ENCODE measurements at regions not wholly inside any gene's neighbourhood (a gene's known extent, or its start where the extent isn't known, plus 50 kb on each side); places are given as distances from the start of the nearest gene placed in this dataset.
A peak's percentile ranks its signal among the peaks of the same experiment; 100 is the strongest.

- ChIA-PET CTCF (no interaction called here), POLR2A (no interaction called here)
- TF ChIP-seq SUZ12 (IDR thresholded peaks at IDR 0.05) (no peak), PKNOX1 (IDR thresholded peaks at IDR 0.05) (no peak), FOXM1 (IDR thresholded peaks at IDR 0.05; ENCODE audit: borderline replicate concordance) (no peak), HDGF (IDR thresholded peaks at IDR 0.05; ENCODE audit: borderline replicate concordance) (no peak), ZNF384 (IDR thresholded peaks at IDR 0.05) (no peak), LEF1 (IDR thresholded peaks at IDR 0.05; ENCODE audit: borderline replicate concordance) (no peak), CTBP1 (IDR thresholded peaks at IDR 0.05; ENCODE audit: borderline replicate concordance) (no peak), FOXA1 (IDR thresholded peaks at IDR 0.05) (no peak), SP1 (IDR thresholded peaks at IDR 0.05) (no peak), ELF4 (IDR thresholded peaks at IDR 0.05) (no peak), BHLHE40 (IDR thresholded peaks at IDR 0.05; ENCODE audit: borderline replicate concordance) (no peak), ARNT (IDR thresholded peaks at IDR 0.05) (no peak), TARDBP (IDR thresholded peaks at IDR 0.05) (no peak), FOXK2 (IDR thresholded peaks at IDR 0.05) (no peak), NFRKB (IDR thresholded peaks at IDR 0.05) (no peak), L3MBTL2 (conservative IDR thresholded peaks at IDR 0.05) (no peak)
- DNase-seq (ENCODE audit: extremely low spot score) = no peak
Observed at GRCh38 chr5:61767231-61768080, 435.4 kb downstream of the ZSWIM6 start.

- POLR2A ChIA-PET = no interaction called here
Observed at GRCh38 chr5:61768692-61769281, 436.7 kb downstream of the ZSWIM6 start.

DNA sequence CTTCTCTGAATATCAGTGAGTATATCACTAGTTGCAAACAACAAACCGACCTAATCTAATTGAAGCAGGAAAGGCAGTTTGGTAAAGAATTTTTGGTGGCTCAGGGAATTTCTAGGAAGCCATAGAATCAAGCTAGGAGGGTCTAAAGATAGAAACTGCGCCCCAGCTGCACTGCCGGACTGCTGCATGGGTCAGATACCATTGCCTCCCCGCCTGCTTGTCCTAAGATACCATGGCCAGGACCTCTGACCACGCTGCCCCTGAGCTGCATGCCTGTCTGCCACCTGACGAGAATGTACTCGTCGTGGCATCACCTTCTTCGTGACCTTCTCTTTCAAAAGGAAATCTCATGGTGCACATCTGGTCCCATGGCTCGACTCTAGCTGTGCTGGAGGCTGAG, 439.0 kb downstream of the ZSWIM6 start:
- POLR2A ChIA-PET = no interaction called here
- no peak for TF ChIP-seq CTBP1 (IDR thresholded peaks at IDR 0.05; ENCODE audit: borderline replicate concordance)
- TF ChIP-seq NFRKB (IDR thresholded peaks at IDR 0.05) = no peak
- TF ChIP-seq TARDBP (IDR thresholded peaks at IDR 0.05) = no peak
- no peak for TF ChIP-seq L3MBTL2 (conservative IDR thresholded peaks at IDR 0.05)
- no peak for TF ChIP-seq SP1 (IDR thresholded peaks at IDR 0.05)
- no peak for TF ChIP-seq LEF1 (IDR thresholded peaks at IDR 0.05; ENCODE audit: borderline replicate concordance)
- no peak for TF ChIP-seq SUZ12 (IDR thresholded peaks at IDR 0.05)
- TF ChIP-seq FOXK2 (IDR thresholded peaks at IDR 0.05) = no peak
- TF ChIP-seq FOXA1 (IDR thresholded peaks at IDR 0.05) = no peak
- no peak for TF ChIP-seq PKNOX1 (IDR thresholded peaks at IDR 0.05)
- TF ChIP-seq FOXM1 (IDR thresholded peaks at IDR 0.05; ENCODE audit: borderline replicate concordance) = no peak
- TF ChIP-seq ZNF384 (IDR thresholded peaks at IDR 0.05) = no peak
- TF ChIP-seq ARNT (IDR thresholded peaks at IDR 0.05) = no peak
- TF ChIP-seq BHLHE40 (IDR thresholded peaks at IDR 0.05; ENCODE audit: borderline replicate concordance) = no peak
- TF ChIP-seq HDGF (IDR thresholded peaks at IDR 0.05; ENCODE audit: borderline replicate concordance) = no peak
- TF ChIP-seq ELF4 (IDR thresholded peaks at IDR 0.05) = no peak
- CTCF ChIA-PET = no interaction called here
- no peak for DNase-seq (ENCODE audit: extremely low spot score)

More at GRCh38 chr5:61768692-61769281, 436.7 kb downstream of the ZSWIM6 start:
- CTCF ChIA-PET = interaction anchor here (0.7 kb wide), 1 partner anchor 38 kb away, joined by 3 read pairs; no protein-coding TSS in a partner anchor
- peak; percentile 70 for DNase-seq (ENCODE audit: extremely low spot score)
- TF ChIP-seq CTBP1 (IDR thresholded peaks at IDR 0.05; ENCODE audit: borderline replicate concordance) (no peak), FOXM1 (IDR thresholded peaks at IDR 0.05; ENCODE audit: borderline replicate concordance) (no peak), FOXK2 (IDR thresholded peaks at IDR 0.05) (no peak), ELF4 (IDR thresholded peaks at IDR 0.05) (no peak), LEF1 (IDR thresholded peaks at IDR 0.05; ENCODE audit: borderline replicate concordance) (no peak), HDGF (IDR thresholded peaks at IDR 0.05; ENCODE audit: borderline replicate concordance) (no peak), PKNOX1 (IDR thresholded peaks at IDR 0.05) (no peak)

DNA sequence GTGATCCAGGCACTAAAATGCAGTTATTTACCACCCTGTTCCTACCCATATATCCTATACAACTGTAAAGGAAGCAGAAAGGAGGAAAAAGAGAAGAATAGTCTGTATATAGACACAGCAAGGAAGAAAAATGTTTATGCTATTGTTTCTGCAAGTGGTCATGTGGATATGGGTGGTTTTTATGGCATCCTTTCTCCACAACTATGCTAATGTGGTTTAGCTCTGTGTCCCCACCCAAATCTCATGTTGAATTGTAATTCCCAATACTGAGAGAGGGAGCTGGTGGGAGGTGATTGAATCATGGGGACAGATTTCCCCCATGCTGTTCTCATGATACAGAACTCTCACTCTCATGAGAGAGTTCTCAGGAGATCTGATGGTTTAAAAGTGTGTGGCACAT, 439.8 kb downstream of the ZSWIM6 start:
- ChIA-PET POLR2A (no interaction called here), CTCF (no interaction called here)
- no peak for DNase-seq (ENCODE audit: extremely low spot score)
- TF ChIP-seq SUZ12 (IDR thresholded peaks at IDR 0.05) (no peak), ELF4 (IDR thresholded peaks at IDR 0.05) (no peak), PKNOX1 (IDR thresholded peaks at IDR 0.05) (no peak), FOXM1 (IDR thresholded peaks at IDR 0.05; ENCODE audit: borderline replicate concordance) (no peak), FOXA1 (IDR thresholded peaks at IDR 0.05) (no peak), NFRKB (IDR thresholded peaks at IDR 0.05) (no peak), SP1 (IDR thresholded peaks at IDR 0.05) (no peak), HDGF (IDR thresholded peaks at IDR 0.05; ENCODE audit: borderline replicate concordance) (no peak), CTBP1 (IDR thresholded peaks at IDR 0.05; ENCODE audit: borderline replicate concordance) (no peak), TARDBP (IDR thresholded peaks at IDR 0.05) (no peak), BHLHE40 (IDR thresholded peaks at IDR 0.05; ENCODE audit: borderline replicate concordance) (no peak), ZNF384 (IDR thresholded peaks at IDR 0.05) (no peak)

DNA sequence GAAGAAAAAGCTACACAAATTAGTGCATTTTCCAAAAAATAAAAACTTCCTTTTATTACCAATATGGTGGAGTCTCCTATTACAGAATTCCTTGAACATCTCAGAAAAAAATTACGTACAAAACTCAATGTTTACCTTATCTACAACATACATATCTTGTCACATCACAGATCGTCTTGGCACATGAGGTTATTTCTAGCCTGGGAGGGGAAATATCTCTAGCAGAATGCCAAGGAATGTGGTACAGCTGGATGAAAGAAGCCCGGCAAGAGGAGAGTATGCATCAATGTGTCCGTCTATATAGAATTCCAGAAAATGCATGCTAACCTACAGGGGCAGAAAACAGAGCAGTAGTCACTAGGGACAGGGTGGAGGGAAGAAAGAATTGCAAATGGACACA, 443.8 kb downstream of the ZSWIM6 start:
- no peak for TF ChIP-seq HDGF (IDR thresholded peaks at IDR 0.05; ENCODE audit: borderline replicate concordance)
- TF ChIP-seq ARNT (IDR thresholded peaks at IDR 0.05) = no peak
- TF ChIP-seq TARDBP (IDR thresholded peaks at IDR 0.05) = no peak
- TF ChIP-seq FOXK2 (IDR thresholded peaks at IDR 0.05) = no peak
- TF ChIP-seq SUZ12 (IDR thresholded peaks at IDR 0.05) = no peak
- no peak for TF ChIP-seq L3MBTL2 (conservative IDR thresholded peaks at IDR 0.05)
- no peak for TF ChIP-seq LEF1 (IDR thresholded peaks at IDR 0.05; ENCODE audit: borderline replicate concordance)
- no peak for TF ChIP-seq SP1 (IDR thresholded peaks at IDR 0.05)
- TF ChIP-seq NFRKB (IDR thresholded peaks at IDR 0.05) = no peak
- DNase-seq (ENCODE audit: extremely low spot score) = no peak
- ChIA-PET CTCF (no interaction called here), POLR2A (no interaction called here)
